ENCODE measurements at regions not wholly inside any gene's neighbourhood (a gene's known extent, or its start where the extent isn't known, plus 50 kb on each side); places are given as distances from the start of the nearest gene placed in this dataset.

GRCh38 chr5:122252319-122252718 is 59.7 kb upstream of the SNCAIP start:
- Histone ChIP-seq H4K20me1 (ENCODE audit: insufficient read depth) (no peaks in the 10 kb centered on the region), H3K27me3 (ENCODE audit: insufficient read depth, low read length) (no peaks in the 10 kb centered on the region), H3K4me2 (ENCODE audit: low read length) (no peak overlapping the region), H3K9me2 (ENCODE audit: insufficient read depth) (no peaks in the 10 kb centered on the region), H3K9me3 (ENCODE audit: control insufficient read depth in 1 of 2, insufficient read depth in 1 of 2, low read depth in 1 of 2, low read length in 2 of 2) (peaks cover 0 to 5% of the 10 kb centered on the region in 2 experiments; a peak in 1 of 4 replicates), H3K4me1 (ENCODE audit: control insufficient read depth in 1 of 2, insufficient read depth in 2 of 2, low read length in 2 of 2) (no peaks in the 10 kb centered on the region), H3K4me3 (replicated peaks in 1 of 2; ENCODE audit: low read depth in 1 of 2, low read length in 2 of 2) (no peak overlapping the region), H2AFZ (ENCODE audit: low read depth, low read length, poor library complexity, severe bottlenecking) (no peak overlapping the region), H3K36me3 (ENCODE audit: control insufficient read depth in 1 of 2, insufficient read depth in 2 of 2, low read length in 2 of 2) (no peaks in the 10 kb centered on the region), H3K79me2 (ENCODE audit: insufficient read depth, low read length) (no peaks in the 10 kb centered on the region), H3K9ac (ENCODE audit: low read length) (no peak overlapping the region), H3K27ac (ENCODE audit: low read depth, low read length) (no peak overlapping the region)
- BruUV-seq (replicated peaks): no TSS peak
- intact Hi-C loops (cut with micrococcal nuclease): no loop called here
- ATAC-seq: no peak
- CTCF ChIA-PET: no interaction called here
- TF ChIP-seq EZH2 (IDR thresholded peaks at IDR 0.05): no peak
- DNase-seq (ENCODE audit: low read depth, low spot score): no peak
- POLR2A ChIA-PET: no interaction called here
- RAD21 ChIA-PET (ENCODE audit: low non-redundant PET in 1 of 2, low total read pairs in 2 of 2, uncharacterized antibody in 2 of 2, unreplicated experiment in 2 of 2): no interaction called here

- TF ChIP-seq FOSL1 (IDR thresholded peaks at IDR 0.05; ENCODE audit: low read depth) (no peak), JUND (IDR thresholded peaks at IDR 0.05) (no peak), YY1 (IDR thresholded peaks at IDR 0.05; ENCODE audit: extremely low read depth, insufficient replicate concordance, low read depth, low read length) (no peak), ZFX (IDR thresholded peaks at IDR 0.05) (no peak), CBX3 (IDR thresholded peaks at IDR 0.05; ENCODE audit: low read depth) (no peak), EZH2 (IDR thresholded peaks at IDR 0.05) (no peak), CEBPB (IDR thresholded peaks at IDR 0.05; ENCODE audit: low read depth) (no peak), ZNF274 (IDR thresholded peaks at IDR 0.05; ENCODE audit: low read depth, low read length) (no peak)
- no TSS peak for BruUV-seq (replicated peaks)
Measured at GRCh38 chr5:122253794-122254193, 58.2 kb upstream of the SNCAIP start.

More at GRCh38 chr5:122253794-122254193, 58.2 kb upstream of the SNCAIP start:
- Histone ChIP-seq H3K27ac (ENCODE audit: low read depth, low read length) (no peak overlapping the region), H3K9ac (ENCODE audit: low read length) (no peak overlapping the region), H3K79me2 (ENCODE audit: insufficient read depth, low read length) (no peaks in the 10 kb centered on the region), H3K4me3 (replicated peaks in 1 of 2; ENCODE audit: low read depth in 1 of 2, low read length in 2 of 2) (no peak overlapping the region), H3K4me2 (ENCODE audit: low read length) (no peak overlapping the region), H3K9me3 (ENCODE audit: control insufficient read depth in 1 of 2, insufficient read depth in 1 of 2, low read depth in 1 of 2, low read length in 2 of 2) (peaks cover 0 to 5% of the 10 kb centered on the region in 2 experiments; a peak in 1 of 4 replicates), H3K4me1 (ENCODE audit: control insufficient read depth in 1 of 2, insufficient read depth in 2 of 2, low read length in 2 of 2) (no peaks in the 10 kb centered on the region), H3K27me3 (ENCODE audit: insufficient read depth, low read length) (no peaks in the 10 kb centered on the region), H2AFZ (ENCODE audit: low read depth, low read length, poor library complexity, severe bottlenecking) (no peak overlapping the region), H3K9me2 (ENCODE audit: insufficient read depth) (no peaks in the 10 kb centered on the region), H3K36me3 (ENCODE audit: control insufficient read depth in 1 of 2, insufficient read depth in 2 of 2, low read length in 2 of 2) (no peaks in the 10 kb centered on the region), H4K20me1 (ENCODE audit: insufficient read depth) (no peaks in the 10 kb centered on the region)
- DNase-seq (ENCODE audit: low read depth, low spot score) (no peak), ATAC-seq (no peak)
- intact Hi-C loops (cut with micrococcal nuclease): no loop called here
- POLR2A ChIA-PET: no interaction called here
- CTCF ChIA-PET: no interaction called here
- RAD21 ChIA-PET (ENCODE audit: low non-redundant PET in 1 of 2, low total read pairs in 2 of 2, uncharacterized antibody in 2 of 2, unreplicated experiment in 2 of 2): no interaction called here

Data from HCT116 (cell line).